H1 (cell line): ENCODE measurements at regions not wholly inside any gene's neighbourhood (a gene's known extent, or its start where the extent isn't known, plus 50 kb on each side); places are given as distances from the start of the nearest gene placed in this dataset.
"Not testable (repeated sequence)": the region's sequence is repeated elsewhere in the genome, so short reads cannot be mapped to it uniquely, and the experiment has no call there.

Experiments
- CTCF ChIA-PET: fragments of 300-600 bp; sonication (Branson Sonifier 250); formaldehyde crosslinking; loops from one replicate; lab custom pipeline; 2021; ENCODE audit not compliant: partially characterized antibody; lab: Charles Lee
- POLR2A ChIA-PET: fragments of 300-600 bp; sonication (Branson Sonifier 250); formaldehyde crosslinking; loops from one replicate; lab custom pipeline; 2021; ENCODE audit warnings: inconsistent platforms; ENCODE audit not compliant: partially characterized antibody; lab: Charles Lee
- DNase-seq, 2 experiments: peaks; one replicate each; pipeline versions ENCODE4 v3.0.0 to v3.0.0-alpha.2; 2010 to 2022; ENCODE audit warnings: low spot score in 2 of 2, low read depth in 1 of 2, mixed read lengths in 1 of 2
- FAIRE-seq: peaks from 2 replicates; lab custom pipeline; 2011; peaks lifted over from hg19 to GRCh38; lab: Jason Lieb, UNC
- H2AFZ ChIP-seq: 2 replicates; pipeline ENCODE4 v1.8.1; 2012; ENCODE audit warnings: low read length, inconsistent platforms
- H2AK5ac ChIP-seq: 2 replicates; pipeline ENCODE4 v1.6.1; 2013; ENCODE audit warnings: low read depth, low read length
- H2BK120ac ChIP-seq: replicated peaks from 2 replicates; pipeline ENCODE3; 2013; ENCODE audit warnings: low read depth, low read length, inconsistent platforms
- H2BK12ac ChIP-seq: 2 replicates; pipeline ENCODE4 v1.6.1; 2013; ENCODE audit warnings: low read depth, low read length
- H2BK15ac ChIP-seq: 2 replicates; pipeline ENCODE4 v1.6.1; 2013; ENCODE audit warnings: low read length
- H2BK20ac ChIP-seq: 2 replicates; pipeline ENCODE4 v1.6.1; 2013; ENCODE audit warnings: low read length
- H2BK5ac ChIP-seq: 2 replicates; pipeline ENCODE4 v1.6.1; 2013; ENCODE audit warnings: low read depth, low read length
- H3K14ac ChIP-seq: 2 replicates; pipeline ENCODE4 v1.6.1; 2013; ENCODE audit warnings: inconsistent platforms; ENCODE audit not compliant: insufficient read length
- H3K18ac ChIP-seq: 2 replicates; pipeline ENCODE4 v1.6.1; 2013; ENCODE audit warnings: low read length; ENCODE audit errors: extremely low read depth
- H3K23ac ChIP-seq: 2 replicates; pipeline ENCODE4 v1.6.1; 2013; ENCODE audit warnings: inconsistent platforms; ENCODE audit not compliant: insufficient read length
- H3K23me2 ChIP-seq: 2 replicates; pipeline ENCODE4 v1.6.1; 2013; ENCODE audit warnings: low read depth, low read length
- H3K27ac ChIP-seq: 2 replicates; pipeline ENCODE4 v1.6.1; 2011; ENCODE audit warnings: low read depth, low read length, inconsistent platforms
- H3K27me3 ChIP-seq, 4 experiments: replicated peaks in 1 of 4; 1 replicate in 1 of 4; 2 replicates in 3 of 4; pipeline versions ENCODE4 v1.6.1 to v1.8.1; 2011 to 2013; ENCODE audit warnings: low read length in 3 of 4, mild to moderate bottlenecking in 3 of 4, inconsistent platforms in 2 of 4, mixed read lengths in 2 of 4, moderate library complexity in 1 of 4; ENCODE audit not compliant: control insufficient read depth in 3 of 4, insufficient read depth in 3 of 4; ENCODE audit errors: extremely low read depth in 1 of 4
- H3K36me3 ChIP-seq, 4 experiments: 2 replicates each; pipeline versions ENCODE4 v1.6.1 to v1.8.1; 2011 to 2013; ENCODE audit warnings: mild to moderate bottlenecking in 4 of 4, low read length in 3 of 4, moderate library complexity in 2 of 4, control low read depth in 1 of 4, inconsistent platforms in 1 of 4; ENCODE audit not compliant: insufficient read depth in 4 of 4, control insufficient read depth in 2 of 4
- H3K4ac ChIP-seq: replicated peaks from 2 replicates; pipeline ENCODE3; 2013; ENCODE audit warnings: low read length, low read depth, mixed read lengths, inconsistent platforms; ENCODE audit not compliant: insufficient read length
- H3K4me1 ChIP-seq, 4 experiments: replicated peaks in 1 of 4; 1 replicate in 1 of 4; 2 replicates in 3 of 4; pipeline versions ENCODE4 v1.6.1 to v1.8.1; 2011 to 2013; ENCODE audit warnings: low read length in 3 of 4, inconsistent platforms in 2 of 4, mixed read lengths in 1 of 4; ENCODE audit not compliant: insufficient read depth in 4 of 4, control insufficient read depth in 3 of 4
- H3K4me2 ChIP-seq, 2 experiments: 2 replicates each; pipeline versions ENCODE4 v1.6.1 to v1.8.1; 2011 to 2013; ENCODE audit warnings: low read depth in 2 of 2, low read length in 2 of 2, control low read depth in 1 of 2, inconsistent platforms in 1 of 2, mild to moderate bottlenecking in 1 of 2; ENCODE audit not compliant: insufficient read depth in 1 of 2
- H3K4me3 ChIP-seq, 4 experiments: fragments of 200-600, 300-600 bp in 1 of 4; sonication (generic), shearing (Covaris generic), sonication (Bioruptor Twin) in 1 of 4; 2 replicates each; pipeline versions ENCODE4 v1.5.1 to v1.8.1; 2011 to 2016; ENCODE audit warnings: low read length in 4 of 4, low read depth in 3 of 4, control low read depth in 2 of 4, inconsistent platforms in 2 of 4, mild to moderate bottlenecking in 2 of 4, mixed read lengths in 1 of 4, moderate library complexity in 1 of 4; ENCODE audit not compliant: insufficient read depth in 2 of 4; ENCODE audit errors: extremely low read depth in 1 of 4
- H3K56ac ChIP-seq: replicated peaks from 2 replicates; pipeline ENCODE3; 2013; ENCODE audit warnings: low read depth, mild to moderate bottlenecking, mixed read lengths, low read length, inconsistent platforms; ENCODE audit not compliant: insufficient read length
- H3K79me1 ChIP-seq: 2 replicates; pipeline ENCODE4 v1.6.1; 2013; ENCODE audit warnings: low read depth, low read length, control low read depth
- H3K79me2 ChIP-seq, 2 experiments: 2 replicates each; pipeline versions ENCODE4 v1.6.1 to v1.8.1; 2012 to 2013; ENCODE audit warnings: low read length in 2 of 2, mild to moderate bottlenecking in 2 of 2, inconsistent platforms in 1 of 2; ENCODE audit not compliant: insufficient read depth in 2 of 2, control insufficient read depth in 1 of 2
- H3K9ac ChIP-seq, 4 experiments: replicated peaks in 1 of 4; 1 replicate in 1 of 4; 2 replicates in 3 of 4; pipeline versions ENCODE4 v1.6.1 to v1.8.1; 2011 to 2013; ENCODE audit warnings: low read depth in 3 of 4, low read length in 3 of 4, control low read depth in 2 of 4, mild to moderate bottlenecking in 2 of 4, moderate library complexity in 2 of 4, inconsistent platforms in 1 of 4; ENCODE audit errors: extremely low read depth in 1 of 4
- H3K9me3 ChIP-seq, 2 experiments: 2 replicates each; pipeline versions ENCODE4 v1.6.1 to v1.8.1; 2012 to 2013; ENCODE audit warnings: mild to moderate bottlenecking in 2 of 2, moderate library complexity in 2 of 2, control low read depth in 1 of 2, inconsistent platforms in 1 of 2, low read depth in 1 of 2, low read length in 1 of 2, mixed read lengths in 1 of 2; ENCODE audit not compliant: insufficient read depth in 2 of 2
- H4K20me1 ChIP-seq, 2 experiments: replicated peaks in 1 of 2; 2 replicates each; pipeline versions ENCODE3 to v1.8.1; 2011 to 2013; ENCODE audit warnings: inconsistent platforms in 2 of 2, low read length in 2 of 2, mild to moderate bottlenecking in 1 of 2; ENCODE audit not compliant: insufficient read depth in 2 of 2, control insufficient read depth in 1 of 2
- H4K5ac ChIP-seq: 2 replicates; pipeline ENCODE4 v1.6.1; 2013; ENCODE audit warnings: low read length, low read depth, mixed read lengths, inconsistent platforms; ENCODE audit not compliant: insufficient read length
- H4K8ac ChIP-seq: 2 replicates; pipeline ENCODE4 v1.8.0; 2013; ENCODE audit warnings: mild to moderate bottlenecking, moderate library complexity, low read length, inconsistent platforms; ENCODE audit not compliant: insufficient read depth; ENCODE audit errors: extremely low read depth
- H4K91ac ChIP-seq: replicated peaks from 2 replicates; pipeline ENCODE3; 2013; ENCODE audit warnings: low read length, mixed read lengths, inconsistent platforms; ENCODE audit not compliant: insufficient read length

DNA sequence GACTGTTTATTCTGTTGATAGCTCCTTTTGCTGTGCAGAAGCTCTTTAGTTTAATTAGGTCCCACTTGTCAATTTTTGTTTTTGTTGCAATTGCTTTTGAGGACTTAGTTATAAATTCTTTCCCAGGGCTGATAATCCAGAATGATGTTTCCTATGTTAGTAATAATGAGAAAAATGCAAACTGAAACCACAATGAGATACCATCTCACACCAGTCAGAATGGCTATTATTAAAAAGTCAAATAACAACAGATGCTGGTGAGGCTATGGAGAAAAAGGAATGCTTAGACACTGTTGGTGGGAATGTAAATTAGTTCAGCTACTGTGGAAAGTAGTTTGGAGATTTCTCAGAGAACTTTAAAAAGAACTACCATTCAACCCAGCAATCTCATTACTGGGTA is 793.0 kb downstream of the EPHA4 start:
- H3K36me3 ChIP-seq, H3K56ac ChIP-seq, H3K27ac ChIP-seq, H3K79me2 ChIP-seq, H2BK15ac ChIP-seq, H4K20me1 ChIP-seq, H3K4me2 ChIP-seq, CTCF ChIA-PET, FAIRE-seq, H3K4me3 ChIP-seq, H4K91ac ChIP-seq, H2BK20ac ChIP-seq, DNase-seq, H2BK12ac ChIP-seq, H3K27me3 ChIP-seq, H3K23ac ChIP-seq, H2AK5ac ChIP-seq, POLR2A ChIA-PET, H4K5ac ChIP-seq, H3K14ac ChIP-seq, H3K9ac ChIP-seq, H3K18ac ChIP-seq, H3K9me3 ChIP-seq, H3K23me2 ChIP-seq, H3K4ac ChIP-seq, H2AFZ ChIP-seq, H3K4me1 ChIP-seq, H3K79me1 ChIP-seq, H2BK120ac ChIP-seq, H4K8ac ChIP-seq, H2BK5ac ChIP-seq: not testable (repeated sequence)
